ENCODE measurements at regions not wholly inside any gene's neighbourhood (a gene's known extent, or its start where the extent isn't known, plus 50 kb on each side); places are given as distances from the start of the nearest gene placed in this dataset.

DNA sequence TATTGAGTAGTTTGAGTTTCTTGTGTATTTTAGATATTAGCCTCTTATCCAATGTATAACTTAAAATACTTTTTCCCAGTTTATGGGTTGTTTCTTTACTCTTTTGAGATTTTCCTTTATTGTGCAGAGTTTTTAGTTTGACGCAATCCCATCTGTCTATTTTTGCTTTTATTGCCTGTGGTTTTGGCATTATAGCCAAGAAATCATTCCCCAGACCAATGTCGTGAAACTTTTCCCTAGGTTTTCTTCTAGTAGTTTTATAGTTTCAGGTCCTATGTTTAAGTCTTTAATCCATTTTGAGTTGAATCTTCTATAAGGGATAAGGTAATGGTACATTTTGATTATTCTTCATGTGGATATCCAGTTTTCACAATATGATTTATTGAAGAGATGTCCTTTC lies 87.6 kb downstream of the LEPR start:
- H3K79me2 ChIP-seq (ENCODE audit: insufficient read depth, low read length) = no peaks in the 10 kb centered on the region
- H3K4me1 ChIP-seq (ENCODE audit: insufficient read depth, low read length) = no peaks in the 10 kb centered on the region
- TF ChIP-seq EZH2 (IDR thresholded peaks at IDR 0.05; ENCODE audit: borderline replicate concordance, low read depth, low read length, severe bottlenecking) = no peak
- TF ChIP-seq, protein P1, sequence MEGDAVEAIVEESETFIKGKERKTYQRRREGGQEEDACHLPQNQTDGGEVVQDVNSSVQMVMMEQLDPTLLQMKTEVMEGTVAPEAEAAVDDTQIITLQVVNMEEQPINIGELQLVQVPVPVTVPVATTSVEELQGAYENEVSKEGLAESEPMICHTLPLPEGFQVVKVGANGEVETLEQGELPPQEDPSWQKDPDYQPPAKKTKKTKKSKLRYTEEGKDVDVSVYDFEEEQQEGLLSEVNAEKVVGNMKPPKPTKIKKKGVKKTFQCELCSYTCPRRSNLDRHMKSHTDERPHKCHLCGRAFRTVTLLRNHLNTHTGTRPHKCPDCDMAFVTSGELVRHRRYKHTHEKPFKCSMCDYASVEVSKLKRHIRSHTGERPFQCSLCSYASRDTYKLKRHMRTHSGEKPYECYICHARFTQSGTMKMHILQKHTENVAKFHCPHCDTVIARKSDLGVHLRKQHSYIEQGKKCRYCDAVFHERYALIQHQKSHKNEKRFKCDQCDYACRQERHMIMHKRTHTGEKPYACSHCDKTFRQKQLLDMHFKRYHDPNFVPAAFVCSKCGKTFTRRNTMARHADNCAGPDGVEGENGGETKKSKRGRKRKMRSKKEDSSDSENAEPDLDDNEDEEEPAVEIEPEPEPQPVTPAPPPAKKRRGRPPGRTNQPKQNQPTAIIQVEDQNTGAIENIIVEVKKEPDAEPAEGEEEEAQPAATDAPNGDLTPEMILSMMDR (IDR thresholded peaks at IDR 0.05; ENCODE audit: borderline replicate concordance, extremely low read depth, low read length, poor library complexity, severe bottlenecking) = no peak
- H2AFZ ChIP-seq (ENCODE audit: low read depth, low read length) = no peak overlapping the region
- no peaks in the 10 kb centered on the region for H3K9me3 ChIP-seq (ENCODE audit: insufficient read depth, low read length, severe bottlenecking)
- no peak for ATAC-seq (ENCODE audit: insufficient read depth, low read depth)
- H3K9ac ChIP-seq (ENCODE audit: low read depth, low read length) = no peak overlapping the region
- no peak overlapping the region for H3K4me3 ChIP-seq (ENCODE audit: low read depth in 1 of 2, low read length in 2 of 2)
- no peaks in the 10 kb centered on the region for H4K20me1 ChIP-seq (ENCODE audit: insufficient read depth, low read length)
- no peak for DNase-seq
- no peaks in the 10 kb centered on the region for H3K36me3 ChIP-seq (ENCODE audit: insufficient read depth, low read length)
- H3K27me3 ChIP-seq (ENCODE audit: insufficient read depth, low read length, poor library complexity) = no peaks in the 10 kb centered on the region
- H3K4me2 ChIP-seq (ENCODE audit: insufficient read depth, low read length) = no peak overlapping the region
- H3K27ac ChIP-seq (ENCODE audit: low read length) = no peak overlapping the region

DNA sequence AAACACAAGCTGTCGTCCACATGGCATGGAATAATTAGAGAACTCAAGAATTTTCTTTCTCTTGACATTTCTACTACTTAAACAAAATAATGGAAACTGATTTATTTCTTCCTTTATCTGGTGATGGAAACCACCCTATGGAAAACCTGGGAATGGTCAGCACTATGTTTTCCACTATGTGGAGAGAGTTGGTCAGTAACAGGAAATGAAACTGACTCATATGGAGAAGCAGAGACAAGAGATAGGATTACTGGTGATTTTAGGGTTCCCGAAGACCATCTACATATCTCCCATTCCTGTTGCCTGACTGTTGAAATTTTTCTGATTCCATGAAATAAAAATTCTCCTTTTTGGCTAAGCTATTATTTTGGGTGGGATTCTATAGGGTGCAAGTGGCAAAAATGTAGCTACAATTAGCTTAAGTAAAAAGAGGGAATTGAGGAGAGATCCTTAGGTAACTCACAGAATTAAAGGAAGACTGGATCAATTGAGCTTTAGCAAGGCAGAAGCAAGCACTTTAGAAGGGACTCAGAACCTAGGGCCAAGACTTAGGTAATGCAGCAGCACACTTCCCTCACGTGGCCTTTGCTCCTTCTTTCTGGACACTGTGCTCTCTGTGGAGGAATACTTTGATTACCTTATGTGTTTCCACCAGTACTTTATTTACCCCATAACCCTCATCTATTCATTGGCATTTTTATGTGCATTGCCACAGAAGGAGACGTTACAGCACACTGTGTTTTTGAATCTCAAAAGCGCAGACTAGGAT lies 89.6 kb downstream of the LEPR start:
- no peak overlapping the region for H2AFZ ChIP-seq (ENCODE audit: low read depth, low read length)
- ATAC-seq (ENCODE audit: insufficient read depth, low read depth) = no peak
- H3K4me3 ChIP-seq (ENCODE audit: low read depth in 1 of 2, low read length in 2 of 2) = no peak overlapping the region
- no peaks in the 10 kb centered on the region for H3K79me2 ChIP-seq (ENCODE audit: insufficient read depth, low read length)
- H3K27me3 ChIP-seq (ENCODE audit: insufficient read depth, low read length, poor library complexity) = no peaks in the 10 kb centered on the region
- no peaks in the 10 kb centered on the region for H3K9me3 ChIP-seq (ENCODE audit: insufficient read depth, low read length, severe bottlenecking)
- H3K36me3 ChIP-seq (ENCODE audit: insufficient read depth, low read length) = no peaks in the 10 kb centered on the region
- H3K27ac ChIP-seq (ENCODE audit: low read length) = no peak overlapping the region
- TF ChIP-seq EZH2 (IDR thresholded peaks at IDR 0.05; ENCODE audit: borderline replicate concordance, low read depth, low read length, severe bottlenecking) = no peak
- TF ChIP-seq, protein P1 (IDR thresholded peaks at IDR 0.05; ENCODE audit: borderline replicate concordance, extremely low read depth, low read length, poor library complexity, severe bottlenecking) = no peak
- DNase-seq = no peak
- H3K4me2 ChIP-seq (ENCODE audit: insufficient read depth, low read length) = no peak overlapping the region
- no peaks in the 10 kb centered on the region for H4K20me1 ChIP-seq (ENCODE audit: insufficient read depth, low read length)
- H3K9ac ChIP-seq (ENCODE audit: low read depth, low read length) = no peak overlapping the region
- no peaks in the 10 kb centered on the region for H3K4me1 ChIP-seq (ENCODE audit: insufficient read depth, low read length)

DNA sequence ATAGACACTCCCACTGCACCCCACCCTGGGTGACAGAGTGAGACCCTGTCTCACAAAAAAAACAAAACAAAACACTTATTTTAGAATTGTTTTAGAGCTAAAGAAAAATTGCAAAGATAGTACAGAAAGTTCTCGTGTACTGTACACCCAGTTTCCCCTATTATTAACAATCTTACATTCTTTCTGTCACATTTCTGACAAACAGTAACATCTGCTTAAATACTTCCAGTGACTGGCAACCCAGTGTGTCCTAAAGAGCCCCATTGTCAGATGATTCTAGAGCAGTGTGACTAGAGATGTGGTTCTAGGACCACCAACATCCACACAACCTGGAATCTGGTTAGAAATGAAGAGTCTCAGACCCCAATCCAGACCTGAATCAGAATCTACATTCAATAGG lies 90.5 kb downstream of the LEPR start:
- Histone ChIP-seq H3K27ac (ENCODE audit: low read length) (no peak overlapping the region), H3K4me1 (ENCODE audit: insufficient read depth, low read length) (no peaks in the 10 kb centered on the region), H3K4me3 (ENCODE audit: low read depth in 1 of 2, low read length in 2 of 2) (no peak overlapping the region), H3K4me2 (ENCODE audit: insufficient read depth, low read length) (no peak overlapping the region), H3K36me3 (ENCODE audit: insufficient read depth, low read length) (no peaks in the 10 kb centered on the region), H3K79me2 (ENCODE audit: insufficient read depth, low read length) (no peaks in the 10 kb centered on the region), H2AFZ (ENCODE audit: low read depth, low read length) (no peak overlapping the region), H4K20me1 (ENCODE audit: insufficient read depth, low read length) (no peaks in the 10 kb centered on the region), H3K9ac (ENCODE audit: low read depth, low read length) (no peak overlapping the region), H3K27me3 (ENCODE audit: insufficient read depth, low read length, poor library complexity) (no peaks in the 10 kb centered on the region), H3K9me3 (ENCODE audit: insufficient read depth, low read length, severe bottlenecking) (no peaks in the 10 kb centered on the region)
- DNase-seq (no peak), ATAC-seq (ENCODE audit: insufficient read depth, low read depth) (no peak)
- TF ChIP-seq, protein P1 (IDR thresholded peaks at IDR 0.05; ENCODE audit: borderline replicate concordance, extremely low read depth, low read length, poor library complexity, severe bottlenecking) = no peak

Data from DND-41 (cell line).